ENCODE measurements at regions not wholly inside any gene's neighbourhood (a gene's known extent, or its start where the extent isn't known, plus 50 kb on each side); places are given as distances from the start of the nearest gene placed in this dataset.

DNA sequence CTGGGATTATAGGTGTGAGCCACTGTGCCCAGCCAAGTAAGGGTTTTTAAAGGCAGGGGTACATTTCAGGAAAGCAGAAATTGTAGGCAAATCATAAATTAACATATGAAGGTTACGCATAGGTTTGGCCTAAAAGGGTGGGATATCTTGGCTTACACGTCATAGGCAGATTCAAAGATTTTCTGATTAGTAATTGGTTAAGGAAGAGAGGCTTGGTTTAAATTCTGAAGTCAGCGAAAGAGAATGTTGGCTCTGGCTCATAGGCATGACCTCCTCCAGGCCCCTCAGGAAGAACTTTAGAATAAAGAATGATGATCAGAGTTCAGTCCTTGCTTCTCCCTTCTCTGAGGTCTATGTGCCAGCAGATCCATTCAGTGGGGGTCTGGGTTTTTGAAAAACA lies 124.8 kb upstream of the RBBP6 start:
- Mint-ChIP-seq H3K4me3 (no peak overlapping the region), H3K9me3 (no peaks in the 10 kb centered on the region), H3K27me3 (peaks cover 14% of the 10 kb centered on the region), H3K27ac (no peak overlapping the region), H3K36me3 (ENCODE audit: low read depth) (no peaks in the 10 kb centered on the region), H3K4me1 (no peaks in the 10 kb centered on the region)
- ATAC-seq (replicated peaks): no peak

DNA sequence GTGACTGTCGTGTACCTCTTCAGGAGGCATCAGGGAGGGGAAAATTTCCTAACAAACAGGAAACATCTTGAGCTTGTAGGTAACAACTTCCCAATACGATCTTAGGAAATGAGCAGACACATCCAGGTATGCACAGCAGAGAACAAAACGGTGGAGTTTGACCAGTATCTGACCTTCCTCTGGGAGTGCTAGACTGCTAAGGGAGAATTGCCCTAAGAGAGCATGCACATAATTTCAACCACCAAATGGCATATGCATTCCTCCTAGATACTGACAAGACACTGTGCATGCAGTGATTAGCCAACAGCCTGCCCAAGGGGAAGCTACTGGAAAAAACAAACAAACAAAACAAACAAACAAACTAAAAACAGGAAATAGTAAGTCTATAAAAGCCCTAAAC lies 120.6 kb upstream of the RBBP6 start:
- Mint-ChIP-seq H3K4me3 (no peak overlapping the region), H3K36me3 (ENCODE audit: low read depth) (no peaks in the 10 kb centered on the region), H3K4me1 (no peaks in the 10 kb centered on the region), H3K9me3 (no peaks in the 10 kb centered on the region), H3K27me3 (peaks cover 14% of the 10 kb centered on the region), H3K27ac (no peak overlapping the region)
- ATAC-seq (replicated peaks): no peak

- peaks cover 13% of the 10 kb centered on the region for H3K27me3 Mint-ChIP-seq
- no peaks in the 10 kb centered on the region for H3K36me3 Mint-ChIP-seq (ENCODE audit: low read depth)
- no peak overlapping the region for H3K27ac Mint-ChIP-seq
- no peak for ATAC-seq (replicated peaks)
- H3K4me3 Mint-ChIP-seq: no peak overlapping the region
- H3K9me3 Mint-ChIP-seq: no peaks in the 10 kb centered on the region
- H3K4me1 Mint-ChIP-seq: no peaks in the 10 kb centered on the region
These were observed 116.1 kb upstream of the RBBP6 start for GRCh38 chr16:24423312-24423711.

GRCh38 chr16:24424364-24424763 lies 115.0 kb upstream of the RBBP6 start:
- Mint-ChIP-seq H3K9me3 (no peaks in the 10 kb centered on the region), H3K27me3 (peaks cover 7% of the 10 kb centered on the region), H3K27ac (no peak overlapping the region), H3K4me1 (no peaks in the 10 kb centered on the region), H3K4me3 (no peak overlapping the region), H3K36me3 (ENCODE audit: low read depth) (no peaks in the 10 kb centered on the region)
- no peak for ATAC-seq (replicated peaks)

GRCh38 chr16:24427840-24428239 lies 111.5 kb upstream of the RBBP6 start:
- Mint-ChIP-seq H3K4me3 (no peak overlapping the region), H3K27ac (no peak overlapping the region), H3K9me3 (no peaks in the 10 kb centered on the region), H3K27me3 (peaks cover 18% of the 10 kb centered on the region), H3K36me3 (ENCODE audit: low read depth) (no peaks in the 10 kb centered on the region), H3K4me1 (no peaks in the 10 kb centered on the region)
- ATAC-seq (replicated peaks): peak; percentile 42

GRCh38 chr16:24428756-24429155 lies 110.6 kb upstream of the RBBP6 start:
- ATAC-seq (replicated peaks): no peak
- Mint-ChIP-seq H3K27me3 (peaks cover 27% of the 10 kb centered on the region), H3K4me3 (no peak overlapping the region)

GRCh38 chr16:24430954-24431760 lies 108.2 kb upstream of the RBBP6 start:
- Mint-ChIP-seq H3K36me3 (ENCODE audit: low read depth) (no peaks in the 10 kb centered on the region), H3K9me3 (no peaks in the 10 kb centered on the region), H3K4me3 (no peak overlapping the region), H3K27ac (no peak overlapping the region), H3K4me1 (no peaks in the 10 kb centered on the region), H3K27me3 (peaks cover 31% of the 10 kb centered on the region)
- peak; percentile 48 for ATAC-seq (replicated peaks)

More at GRCh38 chr16:24428756-24429155, 110.6 kb upstream of the RBBP6 start:
- Mint-ChIP-seq H3K27ac (no peak overlapping the region), H3K4me1 (no peaks in the 10 kb centered on the region), H3K9me3 (no peaks in the 10 kb centered on the region), H3K36me3 (ENCODE audit: low read depth) (no peaks in the 10 kb centered on the region)

DNA sequence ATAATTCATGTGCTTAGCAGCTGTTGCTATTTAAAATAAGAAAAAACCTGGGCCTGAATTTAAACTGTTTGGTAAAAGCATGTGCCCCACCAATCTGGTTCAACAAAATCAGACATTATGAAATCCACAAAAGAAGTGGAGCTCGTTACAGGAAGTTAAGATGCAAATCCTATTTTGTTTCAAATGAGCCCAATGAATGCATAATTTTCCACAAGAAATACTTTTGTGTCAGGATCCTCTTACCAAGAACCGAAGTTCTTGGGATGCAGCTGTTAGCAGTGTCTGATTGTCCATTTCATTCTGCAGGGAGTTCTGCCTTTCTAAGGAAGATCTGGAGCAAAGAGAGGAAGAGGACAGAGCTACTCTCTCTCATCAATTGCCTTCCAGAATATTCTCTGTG lies 105.7 kb upstream of the RBBP6 start:
- Mint-ChIP-seq H3K4me1 (no peaks in the 10 kb centered on the region), H3K27ac (no peak overlapping the region), H3K36me3 (ENCODE audit: low read depth) (no peaks in the 10 kb centered on the region), H3K9me3 (no peaks in the 10 kb centered on the region), H3K27me3 (peaks cover 24% of the 10 kb centered on the region), H3K4me3 (no peak overlapping the region)
- no peak for ATAC-seq (replicated peaks)

DNA sequence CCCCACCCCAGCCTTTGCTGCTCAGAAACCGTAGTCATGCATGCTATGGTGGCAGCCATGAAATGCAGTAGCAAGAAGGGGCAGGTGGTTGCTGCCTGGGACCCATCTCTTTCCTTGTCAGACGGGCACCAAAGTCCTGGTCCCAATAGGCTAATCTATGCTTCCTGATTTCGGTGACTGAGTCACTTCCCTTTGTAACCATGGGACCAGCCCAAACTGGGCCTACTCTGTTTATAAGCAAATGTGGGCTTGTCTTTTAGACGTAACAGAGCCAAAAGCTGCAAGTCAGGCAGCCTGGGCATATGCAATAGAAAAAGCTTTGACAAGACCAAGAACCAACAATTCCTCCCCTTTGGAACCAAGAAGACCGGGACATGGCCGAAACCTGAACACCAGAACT lies 99.1 kb upstream of the RBBP6 start:
- Mint-ChIP-seq H3K27me3 (peaks cover 2% of the 10 kb centered on the region), H3K4me1 (no peaks in the 10 kb centered on the region), H3K36me3 (ENCODE audit: low read depth) (no peaks in the 10 kb centered on the region), H3K4me3 (no peak overlapping the region), H3K9me3 (no peaks in the 10 kb centered on the region), H3K27ac (no peak overlapping the region)
- no peak for ATAC-seq (replicated peaks)

DNA sequence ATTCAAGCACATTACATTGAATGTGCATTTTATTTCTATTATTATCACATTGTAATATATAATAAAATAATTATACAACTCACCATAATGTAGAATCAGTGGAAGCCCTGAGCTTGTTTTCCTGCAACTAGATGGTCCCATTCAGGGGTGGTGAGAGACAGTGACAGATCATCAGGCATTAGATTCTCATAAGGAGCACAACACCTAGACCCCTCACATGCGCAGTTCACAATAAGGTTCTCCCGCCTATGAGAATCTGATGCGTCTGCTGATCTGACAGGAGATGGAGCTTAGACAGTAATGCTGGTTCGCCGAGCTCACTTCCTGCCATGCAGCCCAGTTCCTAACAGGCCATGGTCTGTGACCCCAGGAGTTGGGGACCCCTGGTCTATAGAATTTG lies 96.7 kb upstream of the RBBP6 start:
- no peak for ATAC-seq (replicated peaks)
- H3K4me3 Mint-ChIP-seq: no peak overlapping the region
- no peak overlapping the region for H3K27ac Mint-ChIP-seq
- no peaks in the 10 kb centered on the region for H3K36me3 Mint-ChIP-seq (ENCODE audit: low read depth)
- H3K9me3 Mint-ChIP-seq: no peaks in the 10 kb centered on the region
- H3K27me3 Mint-ChIP-seq: no peaks in the 10 kb centered on the region
- H3K4me1 Mint-ChIP-seq: no peaks in the 10 kb centered on the region

- Mint-ChIP-seq H3K4me1 (no peaks in the 10 kb centered on the region), H3K9me3 (no peaks in the 10 kb centered on the region), H3K27me3 (no peaks in the 10 kb centered on the region), H3K36me3 (ENCODE audit: low read depth) (no peaks in the 10 kb centered on the region), H3K4me3 (no peak overlapping the region), H3K27ac (no peak overlapping the region)
- no peak for ATAC-seq (replicated peaks)
These were observed 94.2 kb upstream of the RBBP6 start for GRCh38 chr16:24445216-24445615.

DNA sequence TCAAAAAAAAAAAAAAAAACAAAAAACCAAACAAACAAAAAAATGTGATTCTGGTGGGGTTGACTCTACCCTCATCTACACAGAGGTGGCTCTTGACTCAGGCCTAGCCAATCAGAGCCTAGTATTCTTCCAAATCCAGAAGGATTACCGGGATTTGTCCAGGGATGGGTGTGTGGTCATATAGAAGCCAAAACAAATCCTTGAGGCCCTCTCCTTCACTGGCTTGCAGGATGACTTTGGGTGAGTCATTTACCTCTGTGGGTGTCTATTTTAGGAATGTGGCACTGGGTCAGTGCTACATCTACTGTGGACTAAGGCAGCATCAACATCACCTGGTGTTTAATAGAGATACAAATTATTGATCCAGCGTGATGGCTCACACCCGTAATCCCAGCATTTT lies 93.2 kb upstream of the RBBP6 start:
- no peaks in the 10 kb centered on the region for H3K9me3 Mint-ChIP-seq
- no peak overlapping the region for H3K27ac Mint-ChIP-seq
- ATAC-seq (replicated peaks): no peak
- no peaks in the 10 kb centered on the region for H3K36me3 Mint-ChIP-seq (ENCODE audit: low read depth)
- H3K4me3 Mint-ChIP-seq: no peak overlapping the region
- no peaks in the 10 kb centered on the region for H3K4me1 Mint-ChIP-seq
- peaks cover 4% of the 10 kb centered on the region for H3K27me3 Mint-ChIP-seq

DNA sequence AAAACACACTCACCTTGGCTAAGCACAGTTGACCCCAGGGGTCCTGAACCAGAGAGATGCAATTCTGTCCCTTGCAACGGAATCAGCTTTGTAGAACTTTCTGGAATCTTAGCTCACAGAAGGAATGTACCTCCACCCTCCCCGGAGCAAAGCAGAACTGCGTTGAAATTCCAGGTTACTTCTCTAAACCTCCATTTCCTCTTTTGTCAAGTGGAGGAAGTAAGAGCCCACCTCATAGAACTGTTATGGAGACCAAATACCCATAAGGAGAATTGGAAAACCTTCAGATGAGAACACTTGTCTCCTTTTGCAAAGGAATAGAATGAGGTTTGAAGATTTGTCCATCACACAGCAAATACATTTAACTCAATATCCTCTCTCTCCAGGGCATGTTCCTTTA lies 86.6 kb upstream of the RBBP6 start:
- H3K27me3 Mint-ChIP-seq: peaks cover 22% of the 10 kb centered on the region
- H3K36me3 Mint-ChIP-seq (ENCODE audit: low read depth): no peaks in the 10 kb centered on the region
- H3K27ac Mint-ChIP-seq: no peak overlapping the region
- H3K4me1 Mint-ChIP-seq: no peaks in the 10 kb centered on the region
- H3K9me3 Mint-ChIP-seq: no peaks in the 10 kb centered on the region
- no peak overlapping the region for H3K4me3 Mint-ChIP-seq
- ATAC-seq (replicated peaks): no peak

DNA sequence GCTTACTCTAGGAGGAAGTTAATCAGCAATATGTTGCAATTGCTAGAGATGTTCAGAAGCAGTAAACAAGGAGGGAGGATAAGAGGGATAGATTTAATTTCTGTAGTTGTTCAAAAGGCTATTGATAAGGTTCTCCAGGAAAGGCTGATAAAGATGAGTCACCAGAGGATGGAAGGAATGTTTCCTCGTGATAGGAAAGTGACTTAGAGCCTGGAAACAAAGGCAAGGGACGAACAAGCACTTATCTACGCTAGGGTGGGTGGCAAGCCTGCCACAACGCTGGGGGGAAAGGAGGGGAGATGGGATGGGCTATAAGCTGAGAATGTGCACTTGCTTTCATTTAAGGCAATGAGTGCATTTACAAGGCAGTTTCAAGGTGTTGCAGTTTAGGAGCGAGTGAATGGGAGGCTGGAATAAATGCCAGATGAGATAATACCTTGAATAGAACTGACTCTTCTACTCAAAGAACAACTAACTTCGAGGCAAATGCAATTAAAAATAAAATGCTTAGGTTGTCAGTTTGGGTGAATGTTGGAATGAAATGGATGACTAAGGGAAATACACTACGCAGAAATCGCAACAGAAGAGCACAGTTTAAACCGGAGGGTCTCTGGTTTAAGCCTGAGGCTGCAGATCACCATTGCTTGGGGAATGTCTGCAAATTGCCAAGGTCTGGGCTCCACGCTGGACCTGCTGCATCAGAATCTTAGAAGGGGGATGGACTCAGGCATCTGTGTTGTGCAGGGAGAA lies 76.0 kb upstream of the RBBP6 start:
- Mint-ChIP-seq H3K4me3 (no peak overlapping the region), H3K27ac (no peak overlapping the region), H3K9me3 (no peaks in the 10 kb centered on the region), H3K4me1 (no peaks in the 10 kb centered on the region), H3K27me3 (peaks cover 14% of the 10 kb centered on the region), H3K36me3 (ENCODE audit: low read depth) (no peaks in the 10 kb centered on the region)
- ATAC-seq (replicated peaks): no peak
